HepG2 (cell line): ENCODE measurements at regions not wholly inside any gene's neighbourhood (a gene's known extent, or its start where the extent isn't known, plus 50 kb on each side); places are given as distances from the start of the nearest gene placed in this dataset.

Source experiments
- ATAC-seq: fragments of 200-7000 bp; cut with Tn5 transposase; 3 replicates; pipeline ENCODE4 v1.9.1; 2020; ENCODE audit warnings: mild to moderate bottlenecking, moderate library complexity
- BruUV-seq: library from RNA; stranded (reverse); fragments of 400-500 nt; replicated peaks from 2 replicates; lab custom pipeline; 2021; lab: Mats Ljungman, UMichigan
- CTCF ChIA-PET: fragments of 300-600 bp; formaldehyde crosslinking; extraction: SDS; loops from one replicate; lab custom pipeline; 2021; ENCODE audit warnings: low total read pairs, inconsistent platforms, low intra/inter-chr PET ratio; lab: Yijun Ruan, JAX
- POLR2A ChIA-PET: fragments of 350-600 bp; sonication (Branson Sonifier 250); formaldehyde crosslinking; loops from one replicate; lab custom pipeline; 2020; ENCODE audit warnings: antibody characterized with exemption, inconsistent platforms; lab: Yijun Ruan, JAX
- DNase-seq: peaks from one replicate; pipeline ENCODE4 v3.0.0-alpha.2; 2015; ENCODE audit warnings: low spot score
- FAIRE-seq: peaks from 3 replicates; lab custom pipeline; 2011; peaks lifted over from hg19 to GRCh38; lab: Jason Lieb, UNC
- H2AFZ ChIP-seq: one replicate; pipeline ENCODE4 v1.6.1; 2011; ENCODE audit warnings: low read length, inconsistent platforms
- H3K27ac ChIP-seq: fragments of 300-600 bp; 3 replicates; pipeline ENCODE4 v1.8.0; 2011; ENCODE audit warnings: mixed run types, mild to moderate bottlenecking, mixed read lengths, low read length, inconsistent platforms; ENCODE audit not compliant: insufficient read depth; ENCODE audit errors: extremely low read length
- H3K27me3 ChIP-seq, 2 experiments: fragments of 200-600 bp in 1 of 2; 2 replicates in 1 of 2; 3 replicates in 1 of 2; pipeline versions ENCODE4 v1.6.0 to v1.8.0; 2011; ENCODE audit warnings: low read length in 2 of 2, mild to moderate bottlenecking in 2 of 2, moderate library complexity in 2 of 2, inconsistent platforms in 1 of 2; ENCODE audit not compliant: insufficient read depth in 2 of 2, control insufficient read depth in 1 of 2
- H3K36me3 ChIP-seq, 2 experiments: fragments of 200-600 bp in 1 of 2; replicated peaks in 1 of 2; 2 replicates in 1 of 2; 3 replicates in 1 of 2; pipeline versions ENCODE4 v1.5.1 to v1.8.0; 2011; ENCODE audit warnings: low read length in 2 of 2, inconsistent platforms in 1 of 2; ENCODE audit not compliant: insufficient read depth in 2 of 2, control insufficient read depth in 1 of 2
- H3K4me1 ChIP-seq: 2 replicates; pipeline ENCODE4 v1.5.1; 2012; ENCODE audit warnings: low read length, inconsistent platforms; ENCODE audit not compliant: insufficient read depth
- H3K4me2 ChIP-seq: 2 replicates; pipeline ENCODE4 v1.6.0; 2011; ENCODE audit warnings: low read depth, low read length, inconsistent platforms
- H3K4me3 ChIP-seq, 3 experiments: fragments of 200-600 bp in 1 of 3; sonication (generic), shearing (Covaris generic) in 1 of 3; replicated peaks in 1 of 3; 2 replicates each; pipeline ENCODE4 v1.5.1; 2011 to 2016; ENCODE audit warnings: low read length in 3 of 3, inconsistent platforms in 2 of 3, low read depth in 2 of 3, mild to moderate bottlenecking in 2 of 3, control low read depth in 1 of 3, mixed read lengths in 1 of 3; ENCODE audit not compliant: insufficient read depth in 1 of 3
- H3K79me2 ChIP-seq: one replicate; pipeline ENCODE4 v1.6.1; 2011; ENCODE audit warnings: low read length, inconsistent platforms; ENCODE audit not compliant: insufficient read depth
- H3K9ac ChIP-seq: 2 replicates; pipeline ENCODE4 v1.6.0; 2011; ENCODE audit warnings: mild to moderate bottlenecking, low read depth, low read length, inconsistent platforms; ENCODE audit not compliant: insufficient read depth
- H3K9me3 ChIP-seq: 2 replicates; pipeline ENCODE4 v1.5.1; 2012; ENCODE audit warnings: mild to moderate bottlenecking, low read length
- H4K20me1 ChIP-seq: 2 replicates; pipeline ENCODE4 v1.6.0; 2011; ENCODE audit warnings: inconsistent platforms, mild to moderate bottlenecking, low read length, moderate library complexity; ENCODE audit not compliant: insufficient read depth
- AFF4 ChIP-seq: sonication (generic); formaldehyde crosslinking; IDR thresholded peaks from 2 replicates; pipeline ENCODE4 v1.4.0; 2020; ENCODE audit warnings: missing genetic modification reagents
- ISX ChIP-seq: sonication (generic); formaldehyde crosslinking; conservative IDR thresholded peaks from 2 replicates; pipeline ENCODE4 v1.5.0; 2020; ENCODE audit warnings: missing genetic modification reagents
- KLF13 ChIP-seq: sonication (generic); formaldehyde crosslinking; IDR thresholded peaks from 2 replicates; pipeline ENCODE4 v1.4.0; 2020; ENCODE audit warnings: mild to moderate bottlenecking, missing genetic modification reagents
- PPARG ChIP-seq: conservative IDR thresholded peaks from 2 replicates; pipeline ENCODE4 v1.6.1; 2016; ENCODE audit warnings: missing biosample characterization, missing genetic modification reagents
- SMAD1 ChIP-seq: sonication (generic); formaldehyde crosslinking; IDR thresholded peaks from 2 replicates; pipeline ENCODE4 v1.4.0; 2020; ENCODE audit warnings: missing genetic modification reagents, low read depth, mild to moderate bottlenecking, borderline replicate concordance
- SOX6 ChIP-seq, 2 experiments: fragments of 450-650 bp in 1 of 2; sonication (generic) in 1 of 2; formaldehyde crosslinking in 1 of 2; IDR thresholded peaks; 2 replicates each; pipeline versions ENCODE4 v1.4.0 to v1.6.1; 2017 to 2020; ENCODE audit warnings: antibody characterized with exemption in 1 of 2, mild to moderate bottlenecking in 1 of 2, missing genetic modification reagents in 1 of 2
- SP2 ChIP-seq: sonication (generic); formaldehyde crosslinking; IDR thresholded peaks from 2 replicates; pipeline ENCODE4 v1.5.1; 2020; ENCODE audit warnings: mild to moderate bottlenecking, missing genetic modification reagents
- UBTF ChIP-seq: sonication (generic); formaldehyde crosslinking; IDR thresholded peaks from 2 replicates; pipeline ENCODE4 v1.4.0; 2020; ENCODE audit warnings: mild to moderate bottlenecking, missing genetic modification reagents
- ZBTB46 ChIP-seq: sonication (generic); formaldehyde crosslinking; IDR thresholded peaks from 2 replicates; pipeline ENCODE4 v1.4.0; 2020; ENCODE audit warnings: mild to moderate bottlenecking, missing genetic modification reagents, borderline replicate concordance
- ZBTB8A ChIP-seq: sonication (generic); formaldehyde crosslinking; IDR thresholded peaks from 2 replicates; pipeline ENCODE4 v1.4.0; 2020; ENCODE audit warnings: mild to moderate bottlenecking, low read depth, missing genetic modification reagents, borderline replicate concordance
- ZNF234 ChIP-seq: sonication (generic); formaldehyde crosslinking; conservative IDR thresholded peaks from 2 replicates; pipeline ENCODE4 v1.5.1; 2020; ENCODE audit warnings: mild to moderate bottlenecking, missing genetic modification reagents
- ZNF362 ChIP-seq: sonication (generic); formaldehyde crosslinking; IDR thresholded peaks from 2 replicates; pipeline ENCODE4 v1.4.0; 2020; ENCODE audit warnings: missing genetic modification reagents, mild to moderate bottlenecking, borderline replicate concordance
- ZNF383 ChIP-seq: sonication (generic); formaldehyde crosslinking; IDR thresholded peaks from 2 replicates; pipeline ENCODE4 v1.4.0; 2020; ENCODE audit warnings: missing genetic modification reagents, mild to moderate bottlenecking, borderline replicate concordance
- ZNF557 ChIP-seq: sonication (generic); formaldehyde crosslinking; IDR thresholded peaks from 2 replicates; pipeline ENCODE4 v1.4.0; 2020; ENCODE audit warnings: missing genetic modification reagents
- ZNF720 ChIP-seq: sonication (generic); formaldehyde crosslinking; IDR thresholded peaks from 2 replicates; pipeline ENCODE4 v1.4.0; 2020; ENCODE audit warnings: missing genetic modification reagents
- ZNF790 ChIP-seq: sonication (generic); formaldehyde crosslinking; IDR thresholded peaks from 2 replicates; pipeline ENCODE4 v1.8.0; 2022; ENCODE audit warnings: missing genetic modification reagents, mild to moderate bottlenecking, borderline replicate concordance
- ZSCAN31 ChIP-seq: sonication (generic); formaldehyde crosslinking; IDR thresholded peaks from 2 replicates; pipeline ENCODE4 v1.5.0; 2020; ENCODE audit warnings: low read depth, mild to moderate bottlenecking, missing genetic modification reagents
- in situ Hi-C: cut with HindIII; loops from 2 replicates; pipeline ENCODE4 v1.10.0; 2017; ENCODE audit warnings: low pct_unique_long_range_greater_than_20kb; ENCODE audit not compliant: extremely low pct_ligation_motif_present
- intact Hi-C: fragments of 100-400 bp; cut with micrococcal nuclease; formaldehyde crosslinking; loops from one replicate; pipeline ENCODE4 v1.10.0; 2022; ENCODE audit not compliant: unreplicated experiment

GRCh38 chr6:71567562-71567961, 279.0 kb downstream of the OGFRL1 start:
- no peaks in the 10 kb centered on the region for H3K27me3 ChIP-seq
- CTCF ChIA-PET, result no interaction called here
- no peaks in the 10 kb centered on the region for H3K4me1 ChIP-seq
- H3K4me3 ChIP-seq, result no peak overlapping the region
- in situ Hi-C loops, result no loop called here
- TF ChIP-seq ZBTB8A (CRISPR knock-in tag) (no peak), ISX (no peak), ZNF234 (no peak), SOX6 (IDR thresholded peaks at IDR 0.05) (no peak), SOX6 (CRISPR knock-in tag; IDR thresholded peaks at IDR 0.05) (no peak), UBTF (no peak), KLF13 (no peak), ZNF790 (no peak), AFF4 (CRISPR knock-in tag) (no peak), ZSCAN31 (no peak), SMAD1 (no peak), SP2 (CRISPR knock-in tag) (no peak), ZBTB46 (CRISPR knock-in tag) (no peak), ZNF720 (CRISPR knock-in tag) (no peak), ZNF362 (CRISPR knock-in tag) (no peak), ZNF557 (CRISPR knock-in tag) (no peak), PPARG (CRISPR knock-in tag) (no peak), ZNF383 (CRISPR knock-in tag) (no peak)
- TF ChIP-seq, all 625 proteins: peak for 0
- Histone ChIP-seq H3K36me3 (no peaks in the 10 kb centered on the region), H3K27ac (no peak overlapping the region), H4K20me1 (no peaks in the 10 kb centered on the region), H2AFZ (no peak overlapping the region), H3K9ac (no peak overlapping the region), H3K79me2 (no peaks in the 10 kb centered on the region), H3K4me2 (no peak overlapping the region), H3K9me3 (no peaks in the 10 kb centered on the region)
- no TSS peak for BruUV-seq
- intact Hi-C loops, result no loop called here
- POLR2A ChIA-PET, result no interaction called here
- DNase-seq (no peak), ATAC-seq (no peak), FAIRE-seq (no peak)
